ENCODE measurements at regions not wholly inside any gene's neighbourhood (a gene's known extent, or its start where the extent isn't known, plus 50 kb on each side); places are given as distances from the start of the nearest gene placed in this dataset.

DNA sequence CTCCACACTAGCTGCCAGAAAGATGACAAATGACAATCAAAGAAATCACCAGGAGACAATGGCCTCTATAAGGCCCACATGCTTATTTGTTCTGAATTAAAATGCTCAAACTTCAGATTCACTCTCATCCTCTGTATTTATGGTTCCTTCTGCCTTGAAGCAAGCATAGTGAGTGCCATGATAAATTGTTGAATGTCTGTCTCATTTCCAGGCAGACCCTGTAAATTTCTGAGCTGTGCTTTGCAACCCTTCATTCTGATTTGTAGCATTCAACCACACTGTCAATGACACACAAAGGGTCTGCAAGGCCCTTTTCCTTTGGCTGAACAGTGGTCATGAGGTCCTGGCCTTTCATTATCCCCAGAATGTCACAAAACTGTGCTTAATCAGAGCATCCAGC lies 506.6 kb upstream of the GHITM start:
- TF ChIP-seq, protein P1, sequence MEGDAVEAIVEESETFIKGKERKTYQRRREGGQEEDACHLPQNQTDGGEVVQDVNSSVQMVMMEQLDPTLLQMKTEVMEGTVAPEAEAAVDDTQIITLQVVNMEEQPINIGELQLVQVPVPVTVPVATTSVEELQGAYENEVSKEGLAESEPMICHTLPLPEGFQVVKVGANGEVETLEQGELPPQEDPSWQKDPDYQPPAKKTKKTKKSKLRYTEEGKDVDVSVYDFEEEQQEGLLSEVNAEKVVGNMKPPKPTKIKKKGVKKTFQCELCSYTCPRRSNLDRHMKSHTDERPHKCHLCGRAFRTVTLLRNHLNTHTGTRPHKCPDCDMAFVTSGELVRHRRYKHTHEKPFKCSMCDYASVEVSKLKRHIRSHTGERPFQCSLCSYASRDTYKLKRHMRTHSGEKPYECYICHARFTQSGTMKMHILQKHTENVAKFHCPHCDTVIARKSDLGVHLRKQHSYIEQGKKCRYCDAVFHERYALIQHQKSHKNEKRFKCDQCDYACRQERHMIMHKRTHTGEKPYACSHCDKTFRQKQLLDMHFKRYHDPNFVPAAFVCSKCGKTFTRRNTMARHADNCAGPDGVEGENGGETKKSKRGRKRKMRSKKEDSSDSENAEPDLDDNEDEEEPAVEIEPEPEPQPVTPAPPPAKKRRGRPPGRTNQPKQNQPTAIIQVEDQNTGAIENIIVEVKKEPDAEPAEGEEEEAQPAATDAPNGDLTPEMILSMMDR (IDR thresholded peaks at IDR 0.05): no peak
- no peak for TF ChIP-seq POLR2A (IDR thresholded peaks at IDR 0.05; ENCODE audit: low read depth)
